Cardiac fibroblast (primary cell): ENCODE measurements at regions not wholly inside any gene's neighbourhood (a gene's known extent, or its start where the extent isn't known, plus 50 kb on each side); places are given as distances from the start of the nearest gene placed in this dataset.

Experiments used
- DNase-seq, 2 donors: peaks; one replicate each; pipeline versions ENCODE4 v3.0.0 to v3.0.0-alpha.2; 2010; ENCODE audit warnings: low read depth in 2 of 2
- H3K4me3 ChIP-seq, 2 donors: replicated peaks in 1 of 2; 1 replicate in 1 of 2; 2 replicates in 1 of 2; pipeline ENCODE4 v1.5.1; 2011; ENCODE audit warnings: low read depth in 2 of 2, low read length in 2 of 2, mild to moderate bottlenecking in 2 of 2, moderate library complexity in 1 of 2
- CTCF ChIP-seq: IDR thresholded peaks from one replicate; pipeline ENCODE4 v1.5.1; 2011; ENCODE audit warnings: low read depth, mild to moderate bottlenecking, low read length, inconsistent platforms

- DNase-seq: peak in 1 of 2 donors; percentile 46
- TF ChIP-seq CTCF: no peak
- H3K4me3 ChIP-seq: no peak overlapping the region
Observed at GRCh38 chr18:43175257-43175656, 59.8 kb upstream of the RIT2 start.

GRCh38 chr18:43170586-43170985, 55.1 kb upstream of the RIT2 start:
- TF ChIP-seq CTCF: no peak
- DNase-seq: no peak
- H3K4me3 ChIP-seq: no peak overlapping the region
